HUES64 (cell line): ENCODE measurements at regions not wholly inside any gene's neighbourhood (a gene's known extent, or its start where the extent isn't known, plus 50 kb on each side); places are given as distances from the start of the nearest gene placed in this dataset.

Source experiments
- H3K27ac ChIP-seq: 2 replicates; pipeline ENCODE4 v1.7.0; 2013; ENCODE audit warnings: low read depth, low read length, inconsistent platforms
- H3K27me3 ChIP-seq: 2 replicates; pipeline ENCODE4 v1.6.1; 2013; ENCODE audit warnings: mild to moderate bottlenecking, low read length; ENCODE audit not compliant: insufficient read depth
- H3K36me3 ChIP-seq: 2 replicates; pipeline ENCODE4 v1.6.1; 2013; ENCODE audit warnings: mild to moderate bottlenecking, low read length; ENCODE audit not compliant: insufficient read depth
- H3K4me1 ChIP-seq: 2 replicates; pipeline ENCODE4 v1.6.1; 2013; ENCODE audit warnings: mild to moderate bottlenecking, low read length, moderate library complexity; ENCODE audit not compliant: insufficient read depth
- H3K4me3 ChIP-seq: 2 replicates; pipeline ENCODE4 v1.5.1; 2013; ENCODE audit warnings: mild to moderate bottlenecking, low read length, moderate library complexity
- H3K9ac ChIP-seq: 2 replicates; pipeline ENCODE4 v1.6.1; 2013; ENCODE audit warnings: mild to moderate bottlenecking, low read depth, low read length
- H3K9me3 ChIP-seq: 2 replicates; pipeline ENCODE4 v1.6.1; 2013; ENCODE audit warnings: low read depth, low read length; ENCODE audit not compliant: insufficient read depth
- WGBS: fragments of 150-250, 120-280 bp; methylation state at CpG from one replicate; pipeline ENCODE4 v1.1.7; 2013; ENCODE audit warnings: missing lambda C conversion rate; 5-methylcytosine and 5-hydroxymethylcytosine counted together

- no peak overlapping the region for H3K9ac ChIP-seq
- H3K4me3 ChIP-seq, result no peak overlapping the region
- no peaks in the 10 kb centered on the region for H3K9me3 ChIP-seq
- no peaks in the 10 kb centered on the region for H3K27me3 ChIP-seq
- H3K27ac ChIP-seq, result no peak overlapping the region
- no peaks in the 10 kb centered on the region for H3K36me3 ChIP-seq
- WGBS, result 82% methylated on average over 1 of the region's 1 CpG
- no peaks in the 10 kb centered on the region for H3K4me1 ChIP-seq
Observed at GRCh38 chr10:90975096-90975495, 54.2 kb upstream of the ANKRD1 start.

DNA sequence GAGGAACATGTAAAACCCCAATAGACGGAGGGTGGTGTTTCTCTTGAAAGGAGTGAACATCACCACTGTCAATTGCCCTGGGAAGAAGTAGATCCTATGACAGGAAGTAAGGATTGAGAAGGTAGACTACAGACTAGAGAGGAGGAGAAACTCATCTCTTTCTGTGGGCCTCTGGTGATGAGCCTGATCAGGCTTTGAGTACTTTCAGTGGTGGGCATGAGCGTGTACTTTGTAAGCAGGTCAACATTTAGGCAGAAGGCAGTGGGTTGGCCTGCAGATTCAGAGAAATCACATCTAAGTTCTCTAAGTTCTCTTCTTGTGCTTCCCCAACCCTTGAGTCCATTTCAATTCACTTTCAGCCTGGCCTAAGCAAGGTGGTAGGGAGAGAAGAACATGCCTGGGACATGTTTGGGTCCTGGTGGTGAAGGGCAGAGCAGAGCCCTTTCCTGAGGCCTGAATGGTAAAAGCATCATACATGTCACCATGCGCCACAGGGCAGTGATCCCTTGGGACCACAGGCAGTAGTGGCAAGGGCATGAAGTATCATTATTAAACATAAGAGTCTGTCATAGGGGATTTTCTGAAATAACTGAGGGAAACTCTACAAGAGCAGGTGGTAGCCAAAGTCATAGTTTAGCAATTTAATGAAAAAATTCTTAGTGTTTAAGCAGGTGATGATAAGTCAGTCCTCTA, 56.4 kb upstream of the ANKRD1 start:
- Histone ChIP-seq H3K9ac (no peak overlapping the region), H3K36me3 (no peaks in the 10 kb centered on the region), H3K4me3 (no peak overlapping the region), H3K27me3 (no peaks in the 10 kb centered on the region), H3K9me3 (no peaks in the 10 kb centered on the region), H3K4me1 (no peaks in the 10 kb centered on the region), H3K27ac (no peak overlapping the region)
- WGBS, result 94% methylated on average over 3 of the region's 3 CpGs

GRCh38 chr10:90977855-90978486, 57.1 kb upstream of the ANKRD1 start:
- Histone ChIP-seq H3K9ac (no peak overlapping the region), H3K4me3 (no peak overlapping the region), H3K27ac (no peak overlapping the region), H3K9me3 (no peaks in the 10 kb centered on the region), H3K27me3 (no peaks in the 10 kb centered on the region), H3K36me3 (no peaks in the 10 kb centered on the region), H3K4me1 (no peaks in the 10 kb centered on the region)
- WGBS, result 94% methylated on average over 3 of the region's 3 CpGs

DNA sequence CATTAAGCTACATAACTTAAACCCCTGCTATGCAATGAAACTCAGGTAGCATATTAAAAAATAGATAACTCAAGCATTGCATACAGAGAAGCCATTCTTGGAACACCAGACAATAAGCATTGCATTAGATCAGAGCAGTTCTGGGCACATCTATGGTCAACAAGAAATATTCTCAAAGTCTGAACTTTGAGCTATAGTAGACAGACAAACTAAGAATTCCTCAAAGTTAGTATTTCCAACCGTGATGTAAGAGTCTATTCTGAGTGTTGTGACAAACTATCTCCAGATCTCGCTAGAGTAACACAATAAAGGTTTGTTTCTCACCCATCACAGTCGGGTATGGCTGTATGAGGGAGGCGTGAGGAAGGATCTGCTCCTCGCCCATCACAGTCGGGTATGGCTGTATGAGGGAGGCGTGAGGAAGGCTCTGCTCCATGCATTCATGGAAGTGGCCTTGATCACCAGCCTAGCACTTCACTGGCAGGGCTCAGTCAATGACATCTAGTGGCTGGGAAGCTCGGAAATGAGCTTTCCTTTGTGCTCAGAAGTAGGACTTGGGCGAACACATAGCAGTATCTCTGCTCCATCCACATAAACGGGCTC, 61.6 kb upstream of the ANKRD1 start:
- no peaks in the 10 kb centered on the region for H3K27me3 ChIP-seq
- H3K36me3 ChIP-seq, result no peaks in the 10 kb centered on the region
- H3K9ac ChIP-seq, result no peak overlapping the region
- H3K9me3 ChIP-seq, result no peaks in the 10 kb centered on the region
- no peak overlapping the region for H3K4me3 ChIP-seq
- no peaks in the 10 kb centered on the region for H3K4me1 ChIP-seq
- 92% methylated on average over 10 of the region's 10 CpGs for WGBS
- H3K27ac ChIP-seq, result no peak overlapping the region

DNA sequence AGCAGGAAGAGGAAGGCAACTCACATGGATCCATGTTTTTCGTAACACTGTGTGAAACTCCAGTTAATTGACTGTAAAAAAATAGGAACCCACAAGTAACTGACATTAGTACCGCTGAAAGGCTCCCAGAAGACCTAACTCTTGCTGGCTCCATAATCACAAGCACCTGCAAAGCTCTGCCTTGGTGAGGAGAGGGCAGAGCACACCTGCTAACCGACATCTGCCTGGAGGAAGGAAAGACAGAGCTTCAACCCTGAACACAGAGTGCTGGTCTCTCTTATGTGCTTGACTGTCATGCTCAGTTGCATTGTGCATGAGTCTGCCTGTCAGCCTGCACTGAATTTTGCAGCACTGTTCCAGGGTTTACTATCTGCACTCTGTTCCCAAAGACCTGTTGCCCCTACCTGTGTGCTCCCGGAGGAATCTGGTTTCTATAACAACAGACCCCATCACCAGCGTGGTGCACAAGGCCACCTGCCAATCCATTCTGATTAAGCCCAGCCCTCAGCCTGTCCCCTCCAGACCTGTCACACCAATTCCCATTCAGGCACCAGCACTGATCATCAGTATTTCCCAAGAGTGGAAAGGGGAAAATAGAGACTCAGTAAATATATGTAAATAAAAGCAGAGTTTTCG, 63.1 kb upstream of the ANKRD1 start:
- H3K27ac ChIP-seq, result no peak overlapping the region
- 88% methylated on average over 6 of the region's 6 CpGs for WGBS
- no peak overlapping the region for H3K9ac ChIP-seq

DNA sequence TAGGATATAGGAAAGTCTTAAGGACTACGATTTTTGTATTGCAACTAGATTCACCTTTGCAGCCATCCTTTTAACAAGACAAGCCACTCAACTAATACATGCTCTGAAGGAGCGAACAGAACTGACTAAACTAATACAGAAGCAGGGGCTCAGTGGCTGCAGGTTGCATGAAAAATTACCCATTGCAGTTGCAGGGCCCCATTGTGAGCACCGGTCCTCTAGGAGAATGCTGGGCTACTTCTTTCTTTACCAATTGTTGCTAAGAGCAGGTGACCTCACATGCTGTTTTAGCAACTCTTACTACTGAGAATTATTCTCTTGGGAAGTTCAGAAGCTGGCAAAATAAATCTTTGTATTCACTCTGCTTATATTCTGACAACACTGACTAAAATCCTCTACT, 64.0 kb upstream of the ANKRD1 start:
- no peaks in the 10 kb centered on the region for H3K36me3 ChIP-seq
- no peaks in the 10 kb centered on the region for H3K4me1 ChIP-seq
- WGBS, result 95% methylated on average over 3 of the region's 3 CpGs
- H3K9ac ChIP-seq, result no peak overlapping the region
- no peak overlapping the region for H3K27ac ChIP-seq
- no peak overlapping the region for H3K4me3 ChIP-seq
- no peaks in the 10 kb centered on the region for H3K27me3 ChIP-seq
- no peaks in the 10 kb centered on the region for H3K9me3 ChIP-seq

More for the DNA sequence above, 63.1 kb upstream of the ANKRD1 start:
- Histone ChIP-seq H3K9me3 (no peaks in the 10 kb centered on the region), H3K36me3 (no peaks in the 10 kb centered on the region), H3K27me3 (no peaks in the 10 kb centered on the region), H3K4me1 (no peaks in the 10 kb centered on the region), H3K4me3 (no peak overlapping the region)

GRCh38 chr10:90985321-90985933, 64.5 kb upstream of the ANKRD1 start:
- 70% methylated on average over 3 of the region's 3 CpGs for WGBS
- Histone ChIP-seq H3K9ac (no peak overlapping the region), H3K27ac (no peak overlapping the region)

GRCh38 chr10:90986136-90986760, 65.4 kb upstream of the ANKRD1 start:
- H3K27ac ChIP-seq, result no peak overlapping the region
- no peaks in the 10 kb centered on the region for H3K27me3 ChIP-seq
- H3K36me3 ChIP-seq, result no peaks in the 10 kb centered on the region
- no peak overlapping the region for H3K9ac ChIP-seq
- no peaks in the 10 kb centered on the region for H3K4me1 ChIP-seq
- 94% methylated on average over 2 of the region's 2 CpGs for WGBS
- H3K4me3 ChIP-seq, result no peak overlapping the region
- no peaks in the 10 kb centered on the region for H3K9me3 ChIP-seq

More at GRCh38 chr10:90985321-90985933, 64.5 kb upstream of the ANKRD1 start:
- no peak overlapping the region for H3K4me3 ChIP-seq
- no peaks in the 10 kb centered on the region for H3K27me3 ChIP-seq
- H3K9me3 ChIP-seq, result no peaks in the 10 kb centered on the region
- H3K36me3 ChIP-seq, result no peaks in the 10 kb centered on the region
- no peaks in the 10 kb centered on the region for H3K4me1 ChIP-seq

DNA sequence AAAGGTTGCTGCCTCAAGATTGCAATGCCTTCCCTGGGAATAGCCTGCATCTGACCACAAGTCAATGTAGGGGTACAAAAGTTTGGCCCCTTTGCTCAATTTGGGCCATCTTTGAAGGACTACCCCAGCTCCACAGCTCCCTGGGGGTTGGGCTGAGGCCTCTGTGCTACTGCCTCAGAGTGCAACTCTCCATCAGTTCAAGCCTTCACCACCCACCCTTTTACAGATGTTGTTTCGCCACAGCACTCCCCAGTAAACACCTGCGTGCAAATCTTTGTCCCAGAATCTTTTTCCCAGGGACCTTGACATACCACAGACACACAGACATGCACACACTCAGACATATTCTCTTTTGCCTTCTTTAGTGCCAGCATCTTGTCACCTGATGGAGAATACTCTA, 66.0 kb upstream of the ANKRD1 start:
- H3K9ac ChIP-seq, result no peak overlapping the region
- WGBS, result 95% methylated on average over 2 of the region's 2 CpGs
- H3K27ac ChIP-seq, result no peak overlapping the region
- H3K9me3 ChIP-seq, result no peaks in the 10 kb centered on the region
- H3K4me3 ChIP-seq, result no peak overlapping the region
- no peaks in the 10 kb centered on the region for H3K4me1 ChIP-seq
- H3K27me3 ChIP-seq, result no peaks in the 10 kb centered on the region
- H3K36me3 ChIP-seq, result no peaks in the 10 kb centered on the region

DNA sequence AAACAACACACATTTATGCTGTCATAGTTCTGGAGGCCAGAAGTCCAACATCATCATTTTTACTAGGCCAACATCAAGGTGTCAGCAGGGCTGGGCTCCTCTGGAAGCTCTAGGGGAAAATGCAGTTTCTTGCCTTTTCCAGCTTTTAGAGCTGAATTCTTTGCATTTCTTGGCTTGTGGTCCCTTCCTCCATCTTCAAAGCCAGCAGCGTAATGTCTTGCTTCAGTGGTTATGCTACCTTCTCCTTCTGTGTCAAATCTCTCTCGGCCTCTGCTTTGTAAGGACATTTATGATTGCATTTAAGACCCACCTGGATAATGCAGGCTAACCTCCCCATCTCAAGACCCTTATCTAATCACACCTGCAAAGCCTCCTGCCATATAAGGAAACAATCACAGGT, 66.5 kb upstream of the ANKRD1 start:
- Histone ChIP-seq H3K9me3 (no peaks in the 10 kb centered on the region), H3K4me1 (no peaks in the 10 kb centered on the region), H3K27me3 (no peaks in the 10 kb centered on the region), H3K9ac (no peak overlapping the region), H3K36me3 (no peaks in the 10 kb centered on the region), H3K27ac (no peak overlapping the region), H3K4me3 (no peak overlapping the region)
- 94% methylated on average over 2 of the region's 2 CpGs for WGBS
